GM19351 (cell line): ENCODE measurements at regions not wholly inside any gene's neighbourhood (a gene's known extent, or its start where the extent isn't known, plus 50 kb on each side); places are given as distances from the start of the nearest gene placed in this dataset.

Experiments used
- ATAC-seq: cut with Tn5 transposase; IDR thresholded peaks from one replicate; pipeline ENCODE4 v1.9.1; 2021; ENCODE audit warnings: mild to moderate bottlenecking, moderate library complexity; ENCODE audit not compliant: unreplicated experiment

- ATAC-seq = no peak
These were observed 113.4 kb upstream of the AKIRIN2 start for GRCh38 chr6:87815449-87815848.

- peak; percentile 26 for ATAC-seq
These were observed 106.1 kb upstream of the AKIRIN2 start for GRCh38 chr6:87808005-87808757.

- peak; percentile 93 for ATAC-seq
These were observed 105.4 kb upstream of the AKIRIN2 start for GRCh38 chr6:87807475-87807874.

- no peak for ATAC-seq
These were observed 104.6 kb upstream of the AKIRIN2 start for GRCh38 chr6:87806635-87807034.

GRCh38 chr6:87806099-87806498 lies 104.1 kb upstream of the AKIRIN2 start:
- no peak for ATAC-seq

GRCh38 chr6:87803791-87804190 lies 101.8 kb upstream of the AKIRIN2 start:
- no peak for ATAC-seq

- ATAC-seq = no peak
These were observed 97.6 kb upstream of the AKIRIN2 start for GRCh38 chr6:87799651-87800050.

- no peak for ATAC-seq
These were observed 96.6 kb upstream of the AKIRIN2 start for GRCh38 chr6:87798393-87799278.

- ATAC-seq = no peak
These were observed 93.2 kb upstream of the AKIRIN2 start for GRCh38 chr6:87794922-87795885.

GRCh38 chr6:87793315-87793714 lies 91.3 kb upstream of the AKIRIN2 start:
- no peak for ATAC-seq

GRCh38 chr6:87791982-87792381 lies 89.9 kb upstream of the AKIRIN2 start:
- no peak for ATAC-seq

GRCh38 chr6:87791485-87791884 lies 89.5 kb upstream of the AKIRIN2 start:
- ATAC-seq = no peak

GRCh38 chr6:87791029-87791428 lies 89.0 kb upstream of the AKIRIN2 start:
- no peak for ATAC-seq

- ATAC-seq = no peak
These were observed 87.9 kb upstream of the AKIRIN2 start for GRCh38 chr6:87789900-87790290.

GRCh38 chr6:87789198-87789899 lies 87.3 kb upstream of the AKIRIN2 start:
- no peak for ATAC-seq

- no peak for ATAC-seq
These were observed 86.1 kb upstream of the AKIRIN2 start for GRCh38 chr6:87788141-87788540.

- ATAC-seq = no peak
These were observed 83.3 kb upstream of the AKIRIN2 start for GRCh38 chr6:87785229-87785862.

- no peak for ATAC-seq
These were observed 82.7 kb upstream of the AKIRIN2 start for GRCh38 chr6:87784690-87785089.

- ATAC-seq = no peak
These were observed 82.0 kb upstream of the AKIRIN2 start for GRCh38 chr6:87784051-87784450.

GRCh38 chr6:87779542-87779941 lies 77.5 kb upstream of the AKIRIN2 start:
- ATAC-seq = no peak
